HEK293 (cell line): ENCODE measurements at regions not wholly inside any gene's neighbourhood (a gene's known extent, or its start where the extent isn't known, plus 50 kb on each side); places are given as distances from the start of the nearest gene placed in this dataset.

Experiments used
- CTCF ChIA-PET: fragments of 350-600 bp; formaldehyde crosslinking; extraction: SDS; loops from one replicate; lab custom pipeline; 2021; ENCODE audit warnings: antibody characterized with exemption; lab: Yijun Ruan, JAX
- POLR2A ChIA-PET: fragments of 300-600 bp; formaldehyde crosslinking; extraction: SDS; loops from one replicate; lab custom pipeline; 2020; ENCODE audit warnings: antibody characterized with exemption, inconsistent platforms; lab: Yijun Ruan, JAX
- H3K27ac ChIP-seq: fragments of 200-500 bp; sonication (Bioruptor generic); 2 replicates; pipeline ENCODE4 v1.5.1; 2014; ENCODE audit warnings: low read depth, low read length, control low read depth, inconsistent platforms; ENCODE audit errors: extremely low read depth
- H3K36me3 ChIP-seq, 2 experiments: fragments of 200-500 bp in 1 of 2; sonication (Bioruptor generic) in 1 of 2; 1 replicate in 1 of 2; 2 replicates in 1 of 2; pipeline ENCODE4 v1.5.1; 2014 to 2017; ENCODE audit warnings: inconsistent platforms in 2 of 2, low read length in 2 of 2; ENCODE audit not compliant: control insufficient read depth in 2 of 2, insufficient read depth in 1 of 2
- H3K4me1 ChIP-seq: fragments of 200-500 bp; sonication (Bioruptor generic); 2 replicates; pipeline ENCODE4 v1.5.1; 2014; ENCODE audit warnings: mild to moderate bottlenecking, low read length, inconsistent platforms; ENCODE audit not compliant: control insufficient read depth, insufficient read depth
- H3K4me3 ChIP-seq: 2 replicates; pipeline ENCODE4 v1.5.1; 2011; ENCODE audit warnings: low read depth, mild to moderate bottlenecking, control low read depth, low read length, moderate library complexity
- H3K9me3 ChIP-seq: fragments of 200-500 bp; sonication (Bioruptor generic); 2 replicates; pipeline ENCODE4 v1.5.1; 2014; ENCODE audit warnings: low read depth, low read length, inconsistent platforms; ENCODE audit not compliant: control insufficient read depth, insufficient read depth
- IKZF3 ChIP-seq: fragments of 450-650 bp; IDR thresholded peaks from 2 replicates; pipeline ENCODE4 v1.5.0; 2018; ENCODE audit warnings: missing biosample characterization, mild to moderate bottlenecking, missing genetic modification characterization, moderate library complexity
- KLF10 ChIP-seq: fragments of 450-650 bp; IDR thresholded peaks from 2 replicates; pipeline ENCODE4 v1.5.1; 2018; ENCODE audit warnings: missing biosample characterization, mild to moderate bottlenecking, missing genetic modification characterization
- KLF7 ChIP-seq: fragments of 450-650 bp; formaldehyde crosslinking; IDR thresholded peaks from 2 replicates; pipeline ENCODE4 v1.5.1; 2016; ENCODE audit warnings: missing biosample characterization, missing genetic modification characterization, borderline replicate concordance
- OSR2 ChIP-seq: fragments of 450-650 bp; formaldehyde crosslinking; IDR thresholded peaks from 2 replicates; pipeline ENCODE4 v1.5.1; 2016; ENCODE audit warnings: missing biosample characterization, missing genetic modification characterization
- PRDM6 ChIP-seq: fragments of 450-650 bp; formaldehyde crosslinking; IDR thresholded peaks from 2 replicates; pipeline ENCODE4 v1.5.1; 2017; ENCODE audit warnings: missing biosample characterization, missing genetic modification characterization
- SP2 ChIP-seq: fragments of 450-650 bp; formaldehyde crosslinking; IDR thresholded peaks from 2 replicates; pipeline ENCODE4 v1.5.1; 2016; ENCODE audit warnings: missing biosample characterization, missing genetic modification characterization
- SP7 ChIP-seq: fragments of 450-650 bp; formaldehyde crosslinking; IDR thresholded peaks from 2 replicates; pipeline ENCODE4 v1.5.1; 2016; ENCODE audit warnings: missing biosample characterization, missing genetic modification characterization
- ZBTB17 ChIP-seq: fragments of 450-650 bp; formaldehyde crosslinking; IDR thresholded peaks from 2 replicates; pipeline ENCODE4 v1.5.1; 2016; ENCODE audit warnings: missing biosample characterization, missing genetic modification characterization
- ZBTB20 ChIP-seq: fragments of 450-650 bp; formaldehyde crosslinking; IDR thresholded peaks from 2 replicates; pipeline ENCODE4 v1.5.1; 2016; ENCODE audit warnings: missing biosample characterization, missing genetic modification characterization
- ZBTB6 ChIP-seq: fragments of 450-650 bp; formaldehyde crosslinking; IDR thresholded peaks from 2 replicates; pipeline ENCODE4 v1.5.1; 2017; ENCODE audit warnings: missing biosample characterization, missing genetic modification characterization
- ZNF18 ChIP-seq: fragments of 450-650 bp; formaldehyde crosslinking; IDR thresholded peaks from 2 replicates; pipeline ENCODE4 v1.5.1; 2016; ENCODE audit warnings: missing biosample characterization, missing genetic modification characterization
- ZNF335 ChIP-seq: fragments of 450-650 bp; formaldehyde crosslinking; conservative IDR thresholded peaks from 2 replicates; pipeline ENCODE4 v1.5.1; 2016; ENCODE audit warnings: missing biosample characterization, missing genetic modification characterization
- ZNF501 ChIP-seq: fragments of 450-650 bp; formaldehyde crosslinking; IDR thresholded peaks from 2 replicates; pipeline ENCODE4 v1.5.1; 2016; ENCODE audit warnings: missing biosample characterization, missing genetic modification characterization
- ZNF530 ChIP-seq: fragments of 450-650 bp; formaldehyde crosslinking; IDR thresholded peaks from 2 replicates; pipeline ENCODE4 v1.5.1; 2016; ENCODE audit warnings: low read depth, missing biosample characterization, missing genetic modification characterization
- ZNF560 ChIP-seq: fragments of 450-650 bp; formaldehyde crosslinking; IDR thresholded peaks from 2 replicates; pipeline ENCODE4 v1.5.1; 2017; ENCODE audit warnings: missing biosample characterization, missing genetic modification characterization, borderline replicate concordance
- ZNF626 ChIP-seq: fragments of 450-650 bp; sonication (Bioruptor Pico); formaldehyde crosslinking; IDR thresholded peaks from 2 replicates; pipeline ENCODE4 v1.5.1; 2018; ENCODE audit warnings: missing biosample characterization, missing genetic modification characterization, inconsistent platforms
- ZNF660 ChIP-seq: fragments of 450-650 bp; IDR thresholded peaks from 2 replicates; pipeline ENCODE4 v1.5.1; 2018; ENCODE audit warnings: missing biosample characterization, mild to moderate bottlenecking, missing genetic modification characterization
- ZNF776 ChIP-seq: fragments of 450-650 bp; formaldehyde crosslinking; IDR thresholded peaks from 2 replicates; pipeline ENCODE4 v1.5.0; 2017; ENCODE audit warnings: missing biosample characterization, missing genetic modification characterization, borderline replicate concordance
- ZNF777 ChIP-seq: fragments of 450-650 bp; formaldehyde crosslinking; IDR thresholded peaks from 2 replicates; pipeline ENCODE4 v1.5.1; 2017; ENCODE audit warnings: missing biosample characterization, missing genetic modification characterization, borderline replicate concordance
- ZNF843 ChIP-seq: fragments of 450-650 bp; formaldehyde crosslinking; IDR thresholded peaks from 2 replicates; pipeline ENCODE4 v1.5.1; 2016; ENCODE audit warnings: missing biosample characterization, missing genetic modification characterization
- ZSCAN4 ChIP-seq: fragments of 450-650 bp; formaldehyde crosslinking; IDR thresholded peaks from 2 replicates; pipeline ENCODE4 v1.5.1; 2017; ENCODE audit warnings: missing biosample characterization, missing genetic modification characterization
- TF ChIP-seq, protein P1 (sequence below): fragments of 450-650 bp; formaldehyde crosslinking; IDR thresholded peaks from 2 replicates; pipeline ENCODE4 v1.5.1; 2017; ENCODE audit warnings: missing biosample characterization, missing genetic modification characterization
- TF ChIP-seq, protein P2 (sequence below): IDR thresholded peaks from 2 replicates; pipeline ENCODE4 v1.6.1; 2011; ENCODE audit warnings: mild to moderate bottlenecking, low read depth, low read length, borderline replicate concordance

DNA sequence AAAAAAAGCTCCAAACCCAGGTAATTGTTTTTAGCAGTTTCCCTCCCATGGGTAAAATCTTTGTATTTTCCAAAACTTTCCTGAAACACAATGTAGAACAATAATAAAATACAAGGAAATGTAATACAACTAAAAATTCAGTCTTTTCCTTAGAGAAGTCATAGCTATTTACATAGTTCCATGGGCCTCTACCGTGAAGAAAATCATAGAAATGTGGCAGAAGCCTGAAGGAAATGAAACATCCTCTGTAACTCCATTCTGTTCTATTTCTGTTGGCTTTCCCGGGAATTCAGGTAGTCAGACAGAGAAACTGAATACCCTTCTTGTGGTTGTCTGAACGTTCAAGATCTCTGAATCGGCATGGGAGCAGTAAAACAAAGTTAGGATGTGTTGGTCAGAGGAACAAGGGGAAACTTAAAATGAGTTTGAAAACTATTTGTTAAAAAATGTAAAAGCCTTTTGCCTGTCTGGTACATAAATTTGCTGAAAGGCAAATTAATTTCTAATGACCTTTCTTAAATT is 202.4 kb upstream of the ZNF608 start:
- Histone ChIP-seq H3K4me1 (peaks cover 20% of the 10 kb centered on the region), H3K27ac (peak overlapping the region; percentile 56), H3K36me3 (no peaks in the 10 kb centered on the region), H3K9me3 (no peaks in the 10 kb centered on the region), H3K4me3 (no peak overlapping the region)
- ChIA-PET POLR2A (interaction anchor here (0.8 kb wide), 1 partner anchor 200 kb away, joined by 3 read pairs; no protein-coding TSS in a partner anchor), CTCF (no interaction called here)
- 0 out of 2 replicates have a peak, but pooled peaks have one; percentile 2 for TF ChIP-seq SP7 (tag by site-specific recombination)
- no peak for TF ChIP-seq ZSCAN4 (tag by site-specific recombination)
- TF ChIP-seq IKZF3 (tag by site-specific recombination), result peak; percentile 53; the same call in 1 of the 2 replicates
- TF ChIP-seq ZNF18 (tag by site-specific recombination), result no peak
- TF ChIP-seq ZBTB17 (tag by site-specific recombination), result 0 out of 2 replicates have a peak, but pooled peaks have one; percentile 8
- peak; percentile 55 for TF ChIP-seq PRDM6 (tag by site-specific recombination)
- TF ChIP-seq ZBTB20 (tag by site-specific recombination), result 0 out of 2 replicates have a peak, but pooled peaks have one; percentile 29
- TF ChIP-seq OSR2 (tag by site-specific recombination), result 0 out of 2 replicates have a peak, but pooled peaks have one; percentile 30
- peak; percentile 10; the same call in 1 of the 2 replicates for TF ChIP-seq ZNF501 (tag by site-specific recombination)
- TF ChIP-seq KLF10, result peak; percentile 10; the same call in 1 of the 2 replicates
- TF ChIP-seq SP2 (tag by site-specific recombination), result no peak
- peak; percentile 28; the same call in 1 of the 2 replicates for TF ChIP-seq ZNF626 (tag by site-specific recombination)
- TF ChIP-seq KLF7, result no peak
- peak; percentile 35 for TF ChIP-seq ZNF335 (tag by site-specific recombination)
- TF ChIP-seq ZNF660 (tag by site-specific recombination), result 0 out of 2 replicates have a peak, but pooled peaks have one; percentile 7

- Histone ChIP-seq H3K4me3 (no peak overlapping the region), H3K9me3 (no peaks in the 10 kb centered on the region), H3K4me1 (peaks cover 20% of the 10 kb centered on the region), H3K36me3 (no peaks in the 10 kb centered on the region), H3K27ac (no peak overlapping the region)
- POLR2A ChIA-PET, result no interaction called here
- CTCF ChIA-PET, result no interaction called here
- TF ChIP-seq ZNF530 (tag by site-specific recombination) (no peak), ZBTB6 (no peak), PRDM6 (tag by site-specific recombination) (peak; percentile 71; the same call in 1 of the 2 replicates), ZNF777 (tag by site-specific recombination) (no peak), ZNF776 (no peak), ZNF843 (tag by site-specific recombination) (peak; percentile 55; the same call in 1 of the 2 replicates), ZNF560 (tag by site-specific recombination) (no peak)
- TF ChIP-seq, protein P1, sequence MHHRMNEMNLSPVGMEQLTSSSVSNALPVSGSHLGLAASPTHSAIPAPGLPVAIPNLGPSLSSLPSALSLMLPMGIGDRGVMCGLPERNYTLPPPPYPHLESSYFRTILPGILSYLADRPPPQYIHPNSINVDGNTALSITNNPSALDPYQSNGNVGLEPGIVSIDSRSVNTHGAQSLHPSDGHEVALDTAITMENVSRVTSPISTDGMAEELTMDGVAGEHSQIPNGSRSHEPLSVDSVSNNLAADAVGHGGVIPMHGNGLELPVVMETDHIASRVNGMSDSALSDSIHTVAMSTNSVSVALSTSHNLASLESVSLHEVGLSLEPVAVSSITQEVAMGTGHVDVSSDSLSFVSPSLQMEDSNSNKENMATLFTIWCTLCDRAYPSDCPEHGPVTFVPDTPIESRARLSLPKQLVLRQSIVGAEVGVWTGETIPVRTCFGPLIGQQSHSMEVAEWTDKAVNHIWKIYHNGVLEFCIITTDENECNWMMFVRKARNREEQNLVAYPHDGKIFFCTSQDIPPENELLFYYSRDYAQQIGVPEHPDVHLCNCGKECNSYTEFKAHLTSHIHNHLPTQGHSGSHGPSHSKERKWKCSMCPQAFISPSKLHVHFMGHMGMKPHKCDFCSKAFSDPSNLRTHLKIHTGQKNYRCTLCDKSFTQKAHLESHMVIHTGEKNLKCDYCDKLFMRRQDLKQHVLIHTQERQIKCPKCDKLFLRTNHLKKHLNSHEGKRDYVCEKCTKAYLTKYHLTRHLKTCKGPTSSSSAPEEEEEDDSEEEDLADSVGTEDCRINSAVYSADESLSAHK, result 0 out of 2 replicates have a peak, but pooled peaks have one; percentile 35
- TF ChIP-seq, protein P2, sequence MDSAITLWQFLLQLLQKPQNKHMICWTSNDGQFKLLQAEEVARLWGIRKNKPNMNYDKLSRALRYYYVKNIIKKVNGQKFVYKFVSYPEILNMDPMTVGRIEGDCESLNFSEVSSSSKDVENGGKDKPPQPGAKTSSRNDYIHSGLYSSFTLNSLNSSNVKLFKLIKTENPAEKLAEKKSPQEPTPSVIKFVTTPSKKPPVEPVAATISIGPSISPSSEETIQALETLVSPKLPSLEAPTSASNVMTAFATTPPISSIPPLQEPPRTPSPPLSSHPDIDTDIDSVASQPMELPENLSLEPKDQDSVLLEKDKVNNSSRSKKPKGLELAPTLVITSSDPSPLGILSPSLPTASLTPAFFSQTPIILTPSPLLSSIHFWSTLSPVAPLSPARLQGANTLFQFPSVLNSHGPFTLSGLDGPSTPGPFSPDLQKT, result no peak
Measured at GRCh38 chr5:124949862-124950261, 203.4 kb upstream of the ZNF608 start.
